ENCODE measurements at regions not wholly inside any gene's neighbourhood (a gene's known extent, or its start where the extent isn't known, plus 50 kb on each side); places are given as distances from the start of the nearest gene placed in this dataset.

- Histone ChIP-seq H3K36me3 (ENCODE audit: insufficient read depth in 1 of 2, low read depth in 1 of 2) (no peaks in the 10 kb centered on the region), H3K27me3 (ENCODE audit: insufficient read depth in 3 of 3, low read length in 2 of 3) (no peaks in the 10 kb centered on the region), H3K4me1 (no peaks in the 10 kb centered on the region), H3K9me3 (peaks cover 5% of the 10 kb centered on the region), H3K27ac (no peak overlapping the region), H3K4me3 (no peak overlapping the region)
- intact Hi-C loops (cut with DNase I): loop anchor here in 1 of 2 donors (10.0 kb wide), 1 partner anchor 716 kb away; no protein-coding TSS in a partner anchor
- WGBS, 3 donors: 66 to 71% (median 68%) methylated on average over 3 of the region's 3 CpGs
- TF ChIP-seq CTCF (IDR thresholded peaks at IDR 0.05): no peak
- DNase-seq: no peak
- no peak for ATAC-seq
Measured at GRCh38 chr1:214808845-214809460, 206.0 kb downstream of the CENPF start.

- ATAC-seq (no peak), DNase-seq (no peak)
- Histone ChIP-seq H3K9me3 (no peaks in the 10 kb centered on the region), H3K4me1 (no peaks in the 10 kb centered on the region), H3K27ac (no peak overlapping the region), H3K27me3 (ENCODE audit: insufficient read depth in 3 of 3, low read length in 2 of 3) (no peaks in the 10 kb centered on the region), H3K4me3 (no peak overlapping the region), H3K36me3 (ENCODE audit: insufficient read depth in 1 of 2, low read depth in 1 of 2) (no peaks in the 10 kb centered on the region)
- intact Hi-C loops (cut with DNase I): no loop called here
- no peak for TF ChIP-seq CTCF (IDR thresholded peaks at IDR 0.05)
- WGBS, 3 donors: 56 to 88% (median 65%) methylated on average over 2 of the region's 2 CpGs
Measured at GRCh38 chr1:214816603-214817002, 213.6 kb downstream of the CENPF start.

GRCh38 chr1:214823311-214824117, 220.5 kb downstream of the CENPF start:
- DNase-seq (no peak), ATAC-seq (no peak)
- no peaks in the 10 kb centered on the region for H3K27me3 ChIP-seq (ENCODE audit: insufficient read depth in 3 of 3, low read length in 2 of 3)
- intact Hi-C loops (cut with DNase I): no loop called here
- no peaks in the 10 kb centered on the region for H3K4me1 ChIP-seq
- peaks cover 8% of the 10 kb centered on the region for H3K9me3 ChIP-seq
- TF ChIP-seq CTCF (IDR thresholded peaks at IDR 0.05): no peak
- no peak overlapping the region for H3K27ac ChIP-seq
- 89 to 92% (median 92%) methylated on average over 21 of the region's 21 CpGs for WGBS, 3 donors
- H3K4me3 ChIP-seq: no peak overlapping the region
- no peaks in the 10 kb centered on the region for H3K36me3 ChIP-seq (ENCODE audit: insufficient read depth in 1 of 2, low read depth in 1 of 2)

- Histone ChIP-seq H3K36me3 (ENCODE audit: insufficient read depth in 1 of 2, low read depth in 1 of 2) (no peaks in the 10 kb centered on the region), H3K4me3 (no peak overlapping the region), H3K9me3 (peaks cover 8% of the 10 kb centered on the region), H3K4me1 (no peaks in the 10 kb centered on the region), H3K27me3 (ENCODE audit: insufficient read depth in 3 of 3, low read length in 2 of 3) (no peaks in the 10 kb centered on the region), H3K27ac (no peak overlapping the region)
- DNase-seq: no peak
- TF ChIP-seq CTCF (IDR thresholded peaks at IDR 0.05): no peak
- ATAC-seq: no peak
- intact Hi-C loops (cut with DNase I): no loop called here
- WGBS, 3 donors: 30 to 69% (median 56%) methylated on average over 2 of the region's 2 CpGs
Measured at GRCh38 chr1:214824763-214825162, 221.8 kb downstream of the CENPF start.

Data from psoas muscle (tissue), 7 donors.